ENCODE measurements at regions not wholly inside any gene's neighbourhood (a gene's known extent, or its start where the extent isn't known, plus 50 kb on each side); places are given as distances from the start of the nearest gene placed in this dataset.

DNA sequence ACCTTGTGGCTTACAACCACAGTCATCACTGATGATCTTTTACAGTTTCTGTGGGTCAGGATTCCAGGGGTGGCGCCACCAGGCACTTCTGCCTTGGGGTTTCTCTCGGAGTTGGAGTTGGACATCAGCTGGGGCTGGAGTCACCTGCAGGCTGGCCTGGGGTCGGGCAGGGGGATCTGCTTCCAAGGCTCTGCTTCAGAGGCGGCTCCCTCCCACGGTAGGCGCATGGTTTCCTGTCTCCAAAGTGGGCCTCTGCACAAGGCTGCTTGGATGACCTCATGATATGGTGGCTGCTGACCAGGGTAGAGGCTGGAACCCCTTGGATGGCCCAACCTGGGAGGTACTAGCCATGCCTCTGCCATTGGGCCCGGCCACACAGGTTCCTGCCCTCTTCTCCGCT, 170.6 kb upstream of the CIBAR2 start:
- TF ChIP-seq, protein P1, sequence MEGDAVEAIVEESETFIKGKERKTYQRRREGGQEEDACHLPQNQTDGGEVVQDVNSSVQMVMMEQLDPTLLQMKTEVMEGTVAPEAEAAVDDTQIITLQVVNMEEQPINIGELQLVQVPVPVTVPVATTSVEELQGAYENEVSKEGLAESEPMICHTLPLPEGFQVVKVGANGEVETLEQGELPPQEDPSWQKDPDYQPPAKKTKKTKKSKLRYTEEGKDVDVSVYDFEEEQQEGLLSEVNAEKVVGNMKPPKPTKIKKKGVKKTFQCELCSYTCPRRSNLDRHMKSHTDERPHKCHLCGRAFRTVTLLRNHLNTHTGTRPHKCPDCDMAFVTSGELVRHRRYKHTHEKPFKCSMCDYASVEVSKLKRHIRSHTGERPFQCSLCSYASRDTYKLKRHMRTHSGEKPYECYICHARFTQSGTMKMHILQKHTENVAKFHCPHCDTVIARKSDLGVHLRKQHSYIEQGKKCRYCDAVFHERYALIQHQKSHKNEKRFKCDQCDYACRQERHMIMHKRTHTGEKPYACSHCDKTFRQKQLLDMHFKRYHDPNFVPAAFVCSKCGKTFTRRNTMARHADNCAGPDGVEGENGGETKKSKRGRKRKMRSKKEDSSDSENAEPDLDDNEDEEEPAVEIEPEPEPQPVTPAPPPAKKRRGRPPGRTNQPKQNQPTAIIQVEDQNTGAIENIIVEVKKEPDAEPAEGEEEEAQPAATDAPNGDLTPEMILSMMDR (conservative IDR thresholded peaks at IDR 0.05), result no peak
- TF ChIP-seq EZH2 (IDR thresholded peaks at IDR 0.05; ENCODE audit: low read depth), result no peak

All from PC-9 (cell line).